ENCODE measurements at regions not wholly inside any gene's neighbourhood (a gene's known extent, or its start where the extent isn't known, plus 50 kb on each side); places are given as distances from the start of the nearest gene placed in this dataset.

GRCh38 chr10:28811639-28812349, 134.5 kb downstream of the BAMBI start:
- H2AFZ ChIP-seq (replicated peaks), result no peak overlapping the region
- peaks cover 11% of the 10 kb centered on the region for H3K4me1 ChIP-seq
- no peaks in the 10 kb centered on the region for H4K20me1 ChIP-seq (ENCODE audit: low read depth)
- H3K9ac ChIP-seq, result no peak overlapping the region
- no peaks in the 10 kb centered on the region for H3F3A ChIP-seq (ENCODE audit: low read depth)
- DNase-seq (ENCODE audit: low spot score), result no peak
- TF ChIP-seq, protein P1, sequence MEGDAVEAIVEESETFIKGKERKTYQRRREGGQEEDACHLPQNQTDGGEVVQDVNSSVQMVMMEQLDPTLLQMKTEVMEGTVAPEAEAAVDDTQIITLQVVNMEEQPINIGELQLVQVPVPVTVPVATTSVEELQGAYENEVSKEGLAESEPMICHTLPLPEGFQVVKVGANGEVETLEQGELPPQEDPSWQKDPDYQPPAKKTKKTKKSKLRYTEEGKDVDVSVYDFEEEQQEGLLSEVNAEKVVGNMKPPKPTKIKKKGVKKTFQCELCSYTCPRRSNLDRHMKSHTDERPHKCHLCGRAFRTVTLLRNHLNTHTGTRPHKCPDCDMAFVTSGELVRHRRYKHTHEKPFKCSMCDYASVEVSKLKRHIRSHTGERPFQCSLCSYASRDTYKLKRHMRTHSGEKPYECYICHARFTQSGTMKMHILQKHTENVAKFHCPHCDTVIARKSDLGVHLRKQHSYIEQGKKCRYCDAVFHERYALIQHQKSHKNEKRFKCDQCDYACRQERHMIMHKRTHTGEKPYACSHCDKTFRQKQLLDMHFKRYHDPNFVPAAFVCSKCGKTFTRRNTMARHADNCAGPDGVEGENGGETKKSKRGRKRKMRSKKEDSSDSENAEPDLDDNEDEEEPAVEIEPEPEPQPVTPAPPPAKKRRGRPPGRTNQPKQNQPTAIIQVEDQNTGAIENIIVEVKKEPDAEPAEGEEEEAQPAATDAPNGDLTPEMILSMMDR (IDR thresholded peaks at IDR 0.05), result no peak
- no peak overlapping the region for H3K4me3 Mint-ChIP-seq
- H3K27ac Mint-ChIP-seq, result no peak overlapping the region
- peaks cover 12% of the 10 kb centered on the region for H3K27me3 ChIP-seq
- H3K9me3 Mint-ChIP-seq, result peaks cover 12% of the 10 kb centered on the region
- no peak overlapping the region for H3K27ac ChIP-seq
- H3K9me3 ChIP-seq (ENCODE audit: low read depth), result no peaks in the 10 kb centered on the region
- no peaks in the 10 kb centered on the region for H3K36me3 ChIP-seq
- peaks cover 2% of the 10 kb centered on the region for H3K36me3 Mint-ChIP-seq
- H3K4me1 Mint-ChIP-seq, result peaks cover 51% of the 10 kb centered on the region
- H3K4me3 ChIP-seq, result no peak overlapping the region
- peaks cover 9% of the 10 kb centered on the region for H3K27me3 Mint-ChIP-seq (ENCODE audit: insufficient read depth, low read depth)
- no peak overlapping the region for H3K4me2 ChIP-seq
- no peaks in the 10 kb centered on the region for H3K79me2 ChIP-seq (ENCODE audit: low read depth)

DNA sequence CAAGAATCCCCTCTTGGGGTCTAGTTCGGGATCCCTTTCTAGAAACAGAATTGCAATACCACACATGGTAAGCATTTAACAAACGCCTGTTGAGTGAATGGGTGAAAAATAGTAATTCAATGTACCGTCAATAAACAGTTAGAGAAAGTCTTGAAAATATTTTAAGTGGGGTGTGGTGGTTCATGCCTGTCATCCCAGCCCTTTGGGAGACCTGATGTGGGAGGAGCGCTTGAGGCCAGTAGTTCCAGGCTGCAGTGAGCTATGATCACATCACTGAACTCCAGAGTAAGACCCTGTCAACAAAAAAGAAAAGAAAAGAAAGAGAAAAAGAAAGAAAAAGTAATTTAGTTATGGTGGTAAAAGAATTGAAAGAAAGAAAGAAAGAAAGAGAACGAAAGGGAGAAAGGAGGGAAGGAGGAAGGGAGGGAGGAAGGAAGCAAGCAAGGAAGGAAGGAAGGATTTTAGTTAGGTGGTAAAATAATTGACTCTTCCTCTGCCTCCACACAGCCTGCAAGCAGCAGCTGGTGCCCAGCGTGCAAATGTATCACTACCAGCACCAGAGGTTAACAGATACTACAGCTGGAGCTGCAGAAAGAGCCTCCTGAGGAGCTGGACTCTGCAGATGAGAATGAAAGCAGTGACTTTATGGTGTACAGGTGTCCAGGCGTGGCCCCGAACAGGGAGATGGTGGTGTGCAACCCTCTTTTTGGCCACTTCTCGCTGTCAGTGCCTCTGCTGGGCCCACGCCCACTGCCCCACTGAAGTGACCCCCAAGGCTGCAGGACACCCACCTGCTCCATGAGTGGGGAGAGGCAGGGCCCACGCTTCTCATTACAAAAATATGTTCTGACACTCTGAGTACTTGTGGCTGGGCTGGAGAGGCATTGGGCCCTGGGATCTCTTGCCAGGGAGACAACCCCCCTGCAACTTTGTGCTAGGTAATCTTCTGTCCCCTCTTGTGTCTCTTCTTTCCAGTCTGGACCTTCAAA, 135.4 kb downstream of the BAMBI start:
- peaks cover 42% of the 10 kb centered on the region for H3K4me1 Mint-ChIP-seq
- DNase-seq (ENCODE audit: low spot score), result no peak

DNA sequence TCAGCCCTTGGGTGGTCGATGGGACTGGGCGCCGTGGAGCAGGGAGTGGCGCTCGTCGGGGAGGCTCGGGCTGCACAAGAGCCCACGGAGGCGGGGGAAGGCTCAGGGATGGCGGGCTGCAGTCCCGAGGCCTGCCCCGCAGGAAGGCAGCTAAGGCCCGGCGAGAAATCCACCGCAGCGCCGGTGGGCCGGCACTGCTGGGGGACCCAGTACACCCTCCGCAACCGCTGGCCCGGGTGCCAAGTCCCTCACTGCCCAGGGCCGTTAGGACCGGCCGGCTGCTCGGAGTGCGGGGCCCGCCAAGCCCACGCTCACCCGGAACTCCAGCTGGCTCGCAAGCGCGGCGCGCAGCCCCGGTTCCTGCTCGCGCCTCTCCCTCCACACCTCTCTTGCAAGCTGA, 138.4 kb downstream of the BAMBI start:
- H3K9ac ChIP-seq, result no peak overlapping the region
- Mint-ChIP-seq H3K27me3 (ENCODE audit: insufficient read depth, low read depth) (peaks cover 6% of the 10 kb centered on the region), H3K27ac (no peak overlapping the region), H3K4me3 (no peak overlapping the region), H3K9me3 (peaks cover 14% of the 10 kb centered on the region), H3K36me3 (peaks cover 2% of the 10 kb centered on the region), H3K4me1 (peaks cover 15% of the 10 kb centered on the region)
- H3K27me3 ChIP-seq, result no peaks in the 10 kb centered on the region
- no peaks in the 10 kb centered on the region for H3K9me3 ChIP-seq (ENCODE audit: low read depth)
- H4K20me1 ChIP-seq (ENCODE audit: low read depth), result no peaks in the 10 kb centered on the region
- no peak overlapping the region for H3K4me2 ChIP-seq
- no peak overlapping the region for H2AFZ ChIP-seq (replicated peaks)
- no peaks in the 10 kb centered on the region for H3F3A ChIP-seq (ENCODE audit: low read depth)
- TF ChIP-seq EZH2phosphoT487 (IDR thresholded peaks at IDR 0.05) (no peak), EZH2 (IDR thresholded peaks at IDR 0.05) (no peak)
- TF ChIP-seq, protein P1 (IDR thresholded peaks at IDR 0.05), result no peak
- H3K36me3 ChIP-seq, result no peaks in the 10 kb centered on the region
- H3K4me1 ChIP-seq, result peaks cover under 1% of the 10 kb centered on the region
- no peak overlapping the region for H3K4me3 ChIP-seq
- no peaks in the 10 kb centered on the region for H3K79me2 ChIP-seq (ENCODE audit: low read depth)
- no peak overlapping the region for H3K27ac ChIP-seq
- DNase-seq (ENCODE audit: low spot score), result no peak

More for the DNA sequence above, 135.4 kb downstream of the BAMBI start:
- Mint-ChIP-seq H3K36me3 (peaks cover 2% of the 10 kb centered on the region), H3K27me3 (ENCODE audit: insufficient read depth, low read depth) (peaks cover 9% of the 10 kb centered on the region), H3K9me3 (peaks cover 14% of the 10 kb centered on the region), H3K4me3 (no peak overlapping the region), H3K27ac (no peak overlapping the region)
- Histone ChIP-seq H2AFZ (replicated peaks) (no peak overlapping the region), H3K79me2 (ENCODE audit: low read depth) (no peaks in the 10 kb centered on the region), H4K20me1 (ENCODE audit: low read depth) (no peaks in the 10 kb centered on the region), H3K27me3 (peaks cover 8% of the 10 kb centered on the region), H3K4me2 (no peak overlapping the region), H3K9ac (no peak overlapping the region), H3K4me3 (no peak overlapping the region), H3K36me3 (no peaks in the 10 kb centered on the region), H3K27ac (no peak overlapping the region), H3K4me1 (peaks cover 9% of the 10 kb centered on the region), H3K9me3 (ENCODE audit: low read depth) (no peaks in the 10 kb centered on the region), H3F3A (ENCODE audit: low read depth) (no peaks in the 10 kb centered on the region)
- TF ChIP-seq, protein P1 (IDR thresholded peaks at IDR 0.05), result no peak

All from neural progenitor cell (in vitro differentiated cells).